ENCODE measurements at regions not wholly inside any gene's neighbourhood (a gene's known extent, or its start where the extent isn't known, plus 50 kb on each side); places are given as distances from the start of the nearest gene placed in this dataset.

DNA sequence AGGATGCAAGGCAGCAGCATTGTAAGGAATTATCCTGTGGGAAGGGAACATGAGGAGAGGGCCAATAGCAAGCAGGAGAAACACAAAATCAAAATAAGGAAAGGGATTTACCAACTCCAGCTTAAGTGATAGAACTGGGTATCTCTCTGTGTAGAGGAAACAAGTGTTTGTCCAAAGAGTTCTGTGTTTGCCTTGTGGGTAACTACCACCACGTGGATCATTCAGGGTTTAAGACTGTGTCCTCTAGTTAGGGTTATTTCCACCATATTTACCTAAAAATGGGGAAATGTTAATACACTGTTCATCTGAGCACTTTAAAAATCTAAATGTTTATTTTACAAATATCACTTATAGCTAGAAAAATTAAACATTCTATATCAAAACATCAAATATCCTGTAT is 283.3 kb downstream of the EIPR1 start:
- TF ChIP-seq, protein P1, sequence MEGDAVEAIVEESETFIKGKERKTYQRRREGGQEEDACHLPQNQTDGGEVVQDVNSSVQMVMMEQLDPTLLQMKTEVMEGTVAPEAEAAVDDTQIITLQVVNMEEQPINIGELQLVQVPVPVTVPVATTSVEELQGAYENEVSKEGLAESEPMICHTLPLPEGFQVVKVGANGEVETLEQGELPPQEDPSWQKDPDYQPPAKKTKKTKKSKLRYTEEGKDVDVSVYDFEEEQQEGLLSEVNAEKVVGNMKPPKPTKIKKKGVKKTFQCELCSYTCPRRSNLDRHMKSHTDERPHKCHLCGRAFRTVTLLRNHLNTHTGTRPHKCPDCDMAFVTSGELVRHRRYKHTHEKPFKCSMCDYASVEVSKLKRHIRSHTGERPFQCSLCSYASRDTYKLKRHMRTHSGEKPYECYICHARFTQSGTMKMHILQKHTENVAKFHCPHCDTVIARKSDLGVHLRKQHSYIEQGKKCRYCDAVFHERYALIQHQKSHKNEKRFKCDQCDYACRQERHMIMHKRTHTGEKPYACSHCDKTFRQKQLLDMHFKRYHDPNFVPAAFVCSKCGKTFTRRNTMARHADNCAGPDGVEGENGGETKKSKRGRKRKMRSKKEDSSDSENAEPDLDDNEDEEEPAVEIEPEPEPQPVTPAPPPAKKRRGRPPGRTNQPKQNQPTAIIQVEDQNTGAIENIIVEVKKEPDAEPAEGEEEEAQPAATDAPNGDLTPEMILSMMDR (IDR thresholded peaks at IDR 0.05) = no peak
- TF ChIP-seq POLR2A (IDR thresholded peaks at IDR 0.05) = no peak
- Histone ChIP-seq H3K4me1 (replicated peaks in 1 of 2) (no peaks in the 10 kb centered on the region), H3K36me3 (replicated peaks in 1 of 2) (no peaks in the 10 kb centered on the region), H3K27me3 (no peaks in the 10 kb centered on the region), H3K4me3 (no peak overlapping the region), H3K9me3 (replicated peaks in 1 of 3) (peaks cover 0 to 10% (median 0%) of the 10 kb centered on the region in 3 donors), H3K27ac (no peak overlapping the region)
- no peak for DNase-seq
- intact Hi-C loops (cut with DNase I) = no loop called here
- 73 to 88% (median 79%) methylated on average over 1 of the region's 1 CpG for WGBS, 4 donors

DNA sequence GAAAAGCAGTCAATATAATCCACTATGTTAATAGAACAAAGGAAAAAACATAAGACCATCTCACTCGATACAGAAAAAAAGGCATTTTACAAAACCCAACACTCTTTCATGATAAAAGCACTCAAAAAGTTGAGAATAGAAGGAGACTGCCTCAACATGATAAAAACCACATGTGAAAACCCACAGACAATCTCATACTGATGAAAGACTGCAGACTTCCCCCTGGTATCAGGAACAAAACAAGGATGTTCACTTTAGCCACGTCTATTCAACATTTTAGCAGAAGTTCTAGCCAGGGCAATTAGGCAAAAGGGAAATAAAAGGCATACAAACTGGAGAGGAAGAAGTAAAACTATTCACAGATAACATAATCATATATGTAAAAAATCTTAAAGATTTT is 285.9 kb downstream of the EIPR1 start:
- Histone ChIP-seq H3K4me3 (no peak overlapping the region), H3K36me3 (replicated peaks in 1 of 2) (no peaks in the 10 kb centered on the region), H3K27me3 (no peaks in the 10 kb centered on the region), H3K27ac (no peak overlapping the region), H3K4me1 (replicated peaks in 1 of 2) (no peaks in the 10 kb centered on the region), H3K9me3 (replicated peaks in 1 of 3) (peaks cover 0 to 14% (median 5%) of the 10 kb centered on the region in 3 donors)
- TF ChIP-seq, protein P1 (IDR thresholded peaks at IDR 0.05) = no peak
- TF ChIP-seq POLR2A (IDR thresholded peaks at IDR 0.05) = no peak
- intact Hi-C loops (cut with DNase I) = no loop called here
- WGBS, 4 donors = 52 to 73% (median 58%) methylated on average over 2 of the region's 2 CpGs
- DNase-seq = no peak

DNA sequence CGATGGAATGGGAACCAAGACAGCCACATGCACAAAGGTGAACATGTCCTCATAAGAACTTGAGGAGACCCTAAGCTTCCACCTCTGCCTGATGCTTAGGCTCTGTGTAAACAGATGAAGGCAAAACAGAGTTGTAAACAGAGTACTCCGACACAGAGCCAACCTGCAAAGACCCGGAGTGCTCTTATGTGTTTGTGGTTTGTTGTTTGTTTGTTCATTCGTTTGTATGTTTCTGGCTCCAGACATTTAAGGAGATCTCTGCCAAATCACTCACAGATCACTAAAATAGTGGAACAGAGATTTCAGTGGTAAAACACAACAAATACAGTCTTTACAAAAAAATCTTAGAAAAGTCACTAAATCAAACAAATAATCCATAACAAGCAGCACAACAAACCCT is 294.9 kb downstream of the EIPR1 start:
- H3K27ac ChIP-seq = no peak overlapping the region
- H3K4me3 ChIP-seq = no peak overlapping the region
- TF ChIP-seq, protein P1 (IDR thresholded peaks at IDR 0.05) = no peak
- WGBS, 4 donors = 81 to 84% (median 83%) methylated on average over 4 of the region's 4 CpGs
- no peaks in the 10 kb centered on the region for H3K36me3 ChIP-seq (replicated peaks in 1 of 2)
- intact Hi-C loops (cut with DNase I) = no loop called here
- H3K4me1 ChIP-seq (replicated peaks in 1 of 2) = no peaks in the 10 kb centered on the region
- no peak for DNase-seq
- no peaks in the 10 kb centered on the region for H3K9me3 ChIP-seq (replicated peaks in 1 of 3)
- H3K27me3 ChIP-seq = no peaks in the 10 kb centered on the region

DNA sequence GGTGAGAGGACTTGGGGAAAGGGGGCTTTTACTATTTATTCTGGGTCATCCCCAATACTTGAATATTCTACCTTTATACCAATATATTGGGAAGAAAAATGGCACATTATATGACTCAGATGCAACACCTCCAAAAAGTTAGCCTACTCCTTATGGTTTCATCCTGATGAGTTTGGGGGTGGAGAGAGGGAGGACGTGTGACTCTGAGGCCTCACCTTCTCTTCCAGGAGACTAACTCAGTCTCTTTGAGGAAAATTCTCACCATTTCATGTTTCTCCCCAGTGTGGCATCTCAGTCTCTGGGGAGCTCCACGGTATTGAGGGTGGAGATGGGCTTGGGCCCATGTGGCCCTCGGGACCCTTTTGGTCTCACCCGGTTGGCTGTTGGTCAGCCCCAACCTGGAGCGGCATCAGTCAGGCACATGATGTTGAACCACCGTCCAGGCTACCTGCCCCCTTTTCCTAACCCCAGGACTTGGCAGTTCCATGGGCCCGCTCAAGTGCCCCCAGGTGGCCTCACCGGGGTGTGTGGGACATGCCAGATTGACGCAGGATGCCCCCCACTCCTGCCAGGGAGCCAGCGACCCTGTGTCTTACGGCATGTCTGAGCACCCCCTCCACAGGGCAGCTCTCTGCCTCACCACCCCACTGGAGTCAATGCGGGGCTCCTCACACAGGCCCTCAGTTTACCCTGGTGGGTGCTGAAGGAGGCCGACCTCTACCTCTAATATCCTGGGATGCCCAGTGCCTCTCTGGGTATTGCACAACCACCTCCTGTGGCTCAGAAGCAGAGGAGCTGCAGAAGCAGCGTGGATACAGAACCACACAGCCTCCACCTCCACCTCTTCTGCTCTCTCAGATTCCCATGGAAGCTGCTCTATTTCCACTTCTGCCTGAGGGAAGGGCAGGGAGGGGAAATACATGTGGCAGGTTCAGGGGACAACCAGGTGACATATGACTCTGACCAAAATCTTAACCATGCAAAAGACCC is 297.4 kb downstream of the EIPR1 start:
- DNase-seq = no peak
- 87 to 92% (median 90%) methylated on average over 10 to 14 of the region's 14 CpGs for WGBS, 4 donors
- TF ChIP-seq, protein P1 (IDR thresholded peaks at IDR 0.05) = no peak
- TF ChIP-seq POLR2A (IDR thresholded peaks at IDR 0.05) = no peak

More for the DNA sequence above, 297.4 kb downstream of the EIPR1 start:
- H3K4me3 ChIP-seq = no peak overlapping the region
- intact Hi-C loops (cut with DNase I) = no loop called here
- no peaks in the 10 kb centered on the region for H3K9me3 ChIP-seq (replicated peaks in 1 of 3)
- no peaks in the 10 kb centered on the region for H3K27me3 ChIP-seq
- H3K4me1 ChIP-seq (replicated peaks in 1 of 2) = no peaks in the 10 kb centered on the region
- H3K27ac ChIP-seq = no peak overlapping the region
- H3K36me3 ChIP-seq (replicated peaks in 1 of 2) = no peaks in the 10 kb centered on the region
